Breast epithelium (tissue), 4 donors: ENCODE measurements at regions not wholly inside any gene's neighbourhood (a gene's known extent, or its start where the extent isn't known, plus 50 kb on each side); places are given as distances from the start of the nearest gene placed in this dataset.
A peak's percentile ranks its signal among the peaks of the same experiment; 100 is the strongest.

Source experiments
- DNase-seq, 2 donors: peaks; one replicate each; pipeline ENCODE4 v3.0.0-alpha.2; 2019; ENCODE audit warnings: low spot score in 2 of 2
- H3K27ac ChIP-seq, 2 donors: fragments of 200-600 bp; sonication (generic) in 1 of 2; one replicate each; pipeline ENCODE4 v1.5.1; 2016 to 2019; ENCODE audit warnings: mild to moderate bottlenecking in 1 of 2
- H3K27me3 ChIP-seq, 2 donors: fragments of 200-600 bp; sonication (generic) in 1 of 2; one replicate each; pipeline versions ENCODE4 v1.5.1 to v1.6.0; 2017 to 2019; ENCODE audit warnings: control low read depth in 1 of 2, mild to moderate bottlenecking in 1 of 2
- H3K36me3 ChIP-seq: fragments of 200-600 bp; one replicate; pipeline ENCODE4 v1.5.1; 2019
- H3K4me1 ChIP-seq, 2 donors: fragments of 200-600 bp; sonication (generic); one replicate each; pipeline ENCODE4 v1.5.1; 2016 to 2019; ENCODE audit warnings: control low read depth in 1 of 2
- H3K4me3 ChIP-seq, 3 donors: fragments of 200-600 bp; sonication (generic); 1 replicate in 2 of 3; 2 replicates in 1 of 3; pipeline ENCODE4 v1.5.1; 2016 to 2019; ENCODE audit warnings: mild to moderate bottlenecking in 3 of 3, moderate library complexity in 2 of 3
- H3K9me3 ChIP-seq, 2 donors: fragments of 200-600 bp; sonication (generic) in 1 of 2; one replicate each; pipeline ENCODE4 v1.5.1; 2016 to 2019; ENCODE audit warnings: control low read depth in 1 of 2
- POLR2A ChIP-seq: fragments of 450-650 bp; IDR thresholded peaks from one replicate; pipeline ENCODE4 v1.6.1; 2016; ENCODE audit warnings: antibody characterized with exemption, mild to moderate bottlenecking, moderate library complexity
- POLR2AphosphoS5 ChIP-seq, 3 donors: sonication (generic); formaldehyde crosslinking; IDR thresholded peaks; one replicate each; pipeline ENCODE4 v1.6.1; 2017; ENCODE audit warnings: antibody characterized with exemption in 3 of 3
- intact Hi-C: fragments of 100-400 bp; cut with DNase I; formaldehyde crosslinking; loops from one replicate; pipeline ENCODE4 v1.15.1; 2023; ENCODE audit warnings: low total_unique reads
- TF ChIP-seq, protein P1 (sequence below), 3 donors: fragments of 450-650 bp; IDR thresholded peaks; one replicate each; pipeline ENCODE4 v1.5.1; 2016 to 2017; ENCODE audit warnings: antibody characterized with exemption in 3 of 3, mild to moderate bottlenecking in 3 of 3, moderate library complexity in 3 of 3

- Histone ChIP-seq H3K27me3 (no peaks in the 10 kb centered on the region), H3K27ac (no peak overlapping the region), H3K36me3 (no peaks in the 10 kb centered on the region), H3K9me3 (no peaks in the 10 kb centered on the region), H3K4me1 (peaks cover 0 to 6% of the 10 kb centered on the region in 2 donors), H3K4me3 (no peak overlapping the region)
- intact Hi-C loops: no loop called here
- no peak for DNase-seq
- TF ChIP-seq POLR2A: no peak
- TF ChIP-seq, protein P1, sequence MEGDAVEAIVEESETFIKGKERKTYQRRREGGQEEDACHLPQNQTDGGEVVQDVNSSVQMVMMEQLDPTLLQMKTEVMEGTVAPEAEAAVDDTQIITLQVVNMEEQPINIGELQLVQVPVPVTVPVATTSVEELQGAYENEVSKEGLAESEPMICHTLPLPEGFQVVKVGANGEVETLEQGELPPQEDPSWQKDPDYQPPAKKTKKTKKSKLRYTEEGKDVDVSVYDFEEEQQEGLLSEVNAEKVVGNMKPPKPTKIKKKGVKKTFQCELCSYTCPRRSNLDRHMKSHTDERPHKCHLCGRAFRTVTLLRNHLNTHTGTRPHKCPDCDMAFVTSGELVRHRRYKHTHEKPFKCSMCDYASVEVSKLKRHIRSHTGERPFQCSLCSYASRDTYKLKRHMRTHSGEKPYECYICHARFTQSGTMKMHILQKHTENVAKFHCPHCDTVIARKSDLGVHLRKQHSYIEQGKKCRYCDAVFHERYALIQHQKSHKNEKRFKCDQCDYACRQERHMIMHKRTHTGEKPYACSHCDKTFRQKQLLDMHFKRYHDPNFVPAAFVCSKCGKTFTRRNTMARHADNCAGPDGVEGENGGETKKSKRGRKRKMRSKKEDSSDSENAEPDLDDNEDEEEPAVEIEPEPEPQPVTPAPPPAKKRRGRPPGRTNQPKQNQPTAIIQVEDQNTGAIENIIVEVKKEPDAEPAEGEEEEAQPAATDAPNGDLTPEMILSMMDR (IDR thresholded peaks at IDR 0.05): no peak
- TF ChIP-seq POLR2AphosphoS5 (IDR thresholded peaks at IDR 0.05): no peak
Observed at GRCh38 chr5:56674441-56674840, 140.9 kb upstream of the MAP3K1 start.

DNA sequence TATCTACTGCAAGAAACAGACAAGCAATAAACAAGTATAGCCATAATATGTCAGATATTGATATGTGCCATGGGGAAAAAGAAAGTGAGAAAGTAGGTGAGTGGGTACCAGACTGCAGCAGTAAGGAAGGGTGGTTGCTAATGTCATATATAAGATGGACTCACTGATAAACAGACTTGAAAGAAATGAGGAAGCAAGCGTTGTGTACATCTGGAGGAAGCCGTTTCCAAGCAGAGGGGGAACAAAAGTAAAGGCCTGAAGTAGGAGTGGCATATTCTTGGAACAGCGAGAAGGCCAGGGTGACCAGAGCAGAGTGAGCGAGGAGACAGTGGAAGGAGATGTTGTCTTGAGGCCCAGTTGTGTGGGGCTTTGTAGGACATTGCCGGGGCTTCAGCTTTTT, 142.2 kb upstream of the MAP3K1 start:
- Histone ChIP-seq H3K27me3 (no peaks in the 10 kb centered on the region), H3K4me3 (no peak overlapping the region), H3K36me3 (no peaks in the 10 kb centered on the region), H3K27ac (no peak overlapping the region), H3K9me3 (no peaks in the 10 kb centered on the region), H3K4me1 (peaks cover 0 to 13% of the 10 kb centered on the region in 2 donors)
- intact Hi-C loops: no loop called here
- DNase-seq: no peak
- TF ChIP-seq POLR2AphosphoS5 (IDR thresholded peaks at IDR 0.05) (no peak), POLR2A (no peak)
- TF ChIP-seq, protein P1 (IDR thresholded peaks at IDR 0.05): no peak

DNA sequence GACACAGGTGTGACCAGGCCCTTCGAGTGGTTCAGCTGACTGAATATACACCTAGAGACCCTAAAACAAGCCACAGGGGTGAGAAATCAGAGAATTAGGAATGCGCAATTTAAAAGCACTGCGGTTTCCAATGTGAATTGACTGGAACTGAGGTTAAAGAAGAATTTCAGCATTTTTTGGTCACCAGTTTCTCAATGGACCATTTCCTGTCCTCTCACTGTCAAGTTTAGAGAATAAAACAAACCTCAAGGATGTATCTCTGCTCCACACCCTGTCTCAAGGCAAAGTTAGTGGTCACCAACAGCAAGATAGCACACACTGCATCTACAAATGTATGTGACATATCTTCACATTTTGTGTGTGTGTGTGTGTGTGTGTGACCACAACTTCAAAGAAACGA, 143.8 kb upstream of the MAP3K1 start:
- no peak for DNase-seq
- Histone ChIP-seq H3K4me1 (peaks cover 0 to 8% of the 10 kb centered on the region in 2 donors), H3K27ac (no peak overlapping the region), H3K27me3 (no peaks in the 10 kb centered on the region), H3K4me3 (no peak overlapping the region), H3K36me3 (no peaks in the 10 kb centered on the region), H3K9me3 (no peaks in the 10 kb centered on the region)
- TF ChIP-seq POLR2AphosphoS5 (IDR thresholded peaks at IDR 0.05): no peak
- TF ChIP-seq POLR2A: no peak
- TF ChIP-seq, protein P1 (IDR thresholded peaks at IDR 0.05): no peak
- intact Hi-C loops: no loop called here

GRCh38 chr5:56670916-56671315, 144.4 kb upstream of the MAP3K1 start:
- TF ChIP-seq POLR2A (no peak), POLR2AphosphoS5 (IDR thresholded peaks at IDR 0.05) (no peak)
- TF ChIP-seq, protein P1 (IDR thresholded peaks at IDR 0.05): no peak
- Histone ChIP-seq H3K4me1 (peaks cover 0 to 8% of the 10 kb centered on the region in 2 donors), H3K4me3 (no peak overlapping the region), H3K9me3 (no peaks in the 10 kb centered on the region), H3K36me3 (no peaks in the 10 kb centered on the region), H3K27ac (peak overlapping the region; percentile 77), H3K27me3 (no peaks in the 10 kb centered on the region)
- DNase-seq: no peak
- intact Hi-C loops: no loop called here

DNA sequence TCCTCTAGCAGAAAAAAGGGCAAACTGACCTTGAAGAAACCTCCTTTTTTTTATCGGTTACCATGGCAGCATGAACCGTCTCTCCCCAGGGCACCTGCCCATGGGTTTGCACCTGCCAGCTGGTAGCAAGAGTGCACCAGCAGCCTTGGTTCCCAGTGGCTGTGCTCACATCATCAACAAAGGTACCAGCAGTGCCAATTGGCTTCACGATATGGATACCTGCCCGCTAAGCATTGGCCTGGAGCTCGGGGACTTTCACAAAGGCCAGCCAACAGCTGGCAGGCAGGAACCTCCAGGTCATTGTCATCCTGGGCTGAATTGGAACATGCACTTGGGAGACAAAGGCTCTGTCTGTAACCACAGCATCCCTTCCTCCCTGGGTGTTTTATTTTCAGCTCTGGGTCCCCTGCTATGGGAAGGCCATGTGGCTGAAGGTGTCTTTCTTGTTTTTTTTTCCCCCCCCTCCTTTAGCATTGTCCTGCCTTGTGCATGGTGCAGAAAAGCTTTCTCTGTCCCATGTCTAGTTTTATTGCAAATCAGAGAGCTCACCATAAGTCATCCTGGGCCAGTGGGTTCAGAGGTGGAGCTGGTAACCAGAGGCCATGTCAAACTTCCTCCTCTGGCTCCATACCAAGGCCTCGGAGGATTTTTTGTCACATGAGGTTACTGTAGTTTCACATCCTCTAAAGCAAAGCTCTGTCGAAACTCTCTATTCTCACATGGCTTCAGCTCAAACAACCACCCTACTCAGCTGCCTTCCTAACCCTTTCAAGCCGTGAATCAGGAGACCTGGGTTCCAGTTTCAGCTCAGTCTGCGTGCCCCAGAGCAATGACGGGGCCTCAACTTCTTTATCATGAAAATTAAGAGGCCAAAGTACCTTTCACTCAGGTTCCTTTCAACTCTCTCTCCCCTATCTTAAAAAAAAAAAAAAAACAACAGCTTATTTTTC, 145.5 kb upstream of the MAP3K1 start:
- peak overlapping the region; percentile 77 to 83 for H3K27ac ChIP-seq
- TF ChIP-seq POLR2AphosphoS5 (IDR thresholded peaks at IDR 0.05): peak in 1 of 3 donors; percentile 48
- no peak for TF ChIP-seq POLR2A
- peaks cover 0 to 8% of the 10 kb centered on the region in 2 donors for H3K4me1 ChIP-seq
- no peaks in the 10 kb centered on the region for H3K9me3 ChIP-seq
- no peaks in the 10 kb centered on the region for H3K36me3 ChIP-seq
- H3K4me3 ChIP-seq: no peak overlapping the region
- peak; percentile 58 to 82 for DNase-seq
- H3K27me3 ChIP-seq: no peaks in the 10 kb centered on the region
- intact Hi-C loops: no loop called here
